Activated naive CD8-positive, alpha-beta T cell treated with anti-CD3 and anti-CD28 coated beads, Interleukin-2, amount 50 U/mL, for 16 hours (primary cell): ENCODE measurements at regions not wholly inside any gene's neighbourhood (a gene's known extent, or its start where the extent isn't known, plus 50 kb on each side); places are given as distances from the start of the nearest gene placed in this dataset.
"Not testable (repeated sequence)": the region's sequence is repeated elsewhere in the genome, so short reads cannot be mapped to it uniquely, and the experiment has no call there.

Experiments
- DNase-seq: peaks from one replicate; pipeline ENCODE4 v3.0.0-alpha.2; 2020; ENCODE audit warnings: low read depth, low spot score

- no peak for DNase-seq
Observed at GRCh38 chr7:112937651-112938415, 147.6 kb upstream of the TMEM168 start.

GRCh38 chr7:112933598-112933997, 143.4 kb upstream of the TMEM168 start:
- no peak for DNase-seq

- no peak for DNase-seq
Observed at GRCh38 chr7:112930787-112931186, 140.6 kb upstream of the TMEM168 start.

- DNase-seq, result no peak
Observed at GRCh38 chr7:112929421-112929820, 139.2 kb upstream of the TMEM168 start.

- no peak for DNase-seq
Observed at GRCh38 chr7:112926018-112926417, 135.8 kb upstream of the TMEM168 start.

- DNase-seq, result not testable (repeated sequence)
Observed at GRCh38 chr7:112922546-112922945, 132.4 kb upstream of the TMEM168 start.

- not testable (repeated sequence) for DNase-seq
Observed at GRCh38 chr7:112916431-112916830, 126.2 kb upstream of the TMEM168 start.

GRCh38 chr7:112908086-112908485, 117.9 kb upstream of the TMEM168 start:
- no peak for DNase-seq

- DNase-seq, result no peak
Observed at GRCh38 chr7:112907658-112908057, 117.5 kb upstream of the TMEM168 start.

GRCh38 chr7:112905950-112906349, 115.8 kb upstream of the TMEM168 start:
- DNase-seq, result no peak

- DNase-seq, result no peak
Observed at GRCh38 chr7:112905413-112905812, 115.2 kb upstream of the TMEM168 start.

GRCh38 chr7:112898432-112899290, 108.5 kb upstream of the TMEM168 start:
- no peak for DNase-seq

- no peak for DNase-seq
Observed at GRCh38 chr7:112897839-112898431, 107.7 kb upstream of the TMEM168 start.

- DNase-seq, result no peak
Observed at GRCh38 chr7:112896026-112896601, 105.9 kb upstream of the TMEM168 start.

GRCh38 chr7:112892263-112892662, 102.1 kb upstream of the TMEM168 start:
- DNase-seq, result no peak

- DNase-seq, result no peak
Observed at GRCh38 chr7:112891698-112892097, 101.5 kb upstream of the TMEM168 start.

- DNase-seq, result no peak
Observed at GRCh38 chr7:112889834-112890438, 99.7 kb upstream of the TMEM168 start.

- no peak for DNase-seq
Observed at GRCh38 chr7:112889268-112889667, 99.1 kb upstream of the TMEM168 start.

GRCh38 chr7:112888781-112889180, 98.6 kb upstream of the TMEM168 start:
- no peak for DNase-seq

GRCh38 chr7:112887976-112888375, 97.8 kb upstream of the TMEM168 start:
- DNase-seq, result no peak

GRCh38 chr7:112887337-112887736, 97.1 kb upstream of the TMEM168 start:
- no peak for DNase-seq

- DNase-seq, result no peak
Observed at GRCh38 chr7:112886208-112886607, 96.0 kb upstream of the TMEM168 start.
